OCI-LY7 (cell line): ENCODE measurements at regions not wholly inside any gene's neighbourhood (a gene's known extent, or its start where the extent isn't known, plus 50 kb on each side); places are given as distances from the start of the nearest gene placed in this dataset.

Experiments used
- EZH2phosphoT487 ChIP-seq: fragments of 200-600 bp; sonication (generic); IDR thresholded peaks from 2 replicates; pipeline ENCODE4 v1.6.1; 2018; ENCODE audit warnings: low read depth, borderline replicate concordance, mild to moderate bottlenecking, mixed run types, antibody characterized with exemption, low read length, moderate library complexity, mixed read lengths
- TF ChIP-seq, protein P1 (sequence below): fragments of 200-600 bp; sonication (generic); conservative IDR thresholded peaks from 2 replicates; pipeline ENCODE4 v1.5.1; 2014; ENCODE audit warnings: mild to moderate bottlenecking, antibody characterized with exemption, low read length, moderate library complexity, mixed read lengths

DNA sequence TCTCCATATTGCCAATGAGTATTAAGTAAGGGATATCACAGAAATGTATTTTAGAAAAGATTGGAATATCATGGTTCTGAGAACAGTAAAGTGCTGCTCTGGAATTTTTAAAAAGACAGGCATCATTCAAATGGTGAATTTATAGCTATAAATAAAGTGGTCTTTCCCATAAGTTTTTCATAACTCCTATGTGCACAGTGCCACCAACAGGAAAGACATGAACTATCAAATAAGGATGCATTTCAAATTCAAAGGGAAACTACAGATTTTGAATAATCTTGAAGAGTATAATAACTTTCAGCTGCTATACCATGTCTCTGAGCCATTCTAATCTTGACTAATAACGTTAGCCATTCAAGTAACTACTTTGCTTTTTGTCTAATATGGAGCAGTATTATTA, 456.8 kb upstream of the GJE1 start:
- TF ChIP-seq, protein P1, sequence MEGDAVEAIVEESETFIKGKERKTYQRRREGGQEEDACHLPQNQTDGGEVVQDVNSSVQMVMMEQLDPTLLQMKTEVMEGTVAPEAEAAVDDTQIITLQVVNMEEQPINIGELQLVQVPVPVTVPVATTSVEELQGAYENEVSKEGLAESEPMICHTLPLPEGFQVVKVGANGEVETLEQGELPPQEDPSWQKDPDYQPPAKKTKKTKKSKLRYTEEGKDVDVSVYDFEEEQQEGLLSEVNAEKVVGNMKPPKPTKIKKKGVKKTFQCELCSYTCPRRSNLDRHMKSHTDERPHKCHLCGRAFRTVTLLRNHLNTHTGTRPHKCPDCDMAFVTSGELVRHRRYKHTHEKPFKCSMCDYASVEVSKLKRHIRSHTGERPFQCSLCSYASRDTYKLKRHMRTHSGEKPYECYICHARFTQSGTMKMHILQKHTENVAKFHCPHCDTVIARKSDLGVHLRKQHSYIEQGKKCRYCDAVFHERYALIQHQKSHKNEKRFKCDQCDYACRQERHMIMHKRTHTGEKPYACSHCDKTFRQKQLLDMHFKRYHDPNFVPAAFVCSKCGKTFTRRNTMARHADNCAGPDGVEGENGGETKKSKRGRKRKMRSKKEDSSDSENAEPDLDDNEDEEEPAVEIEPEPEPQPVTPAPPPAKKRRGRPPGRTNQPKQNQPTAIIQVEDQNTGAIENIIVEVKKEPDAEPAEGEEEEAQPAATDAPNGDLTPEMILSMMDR: peak; percentile 44; the same call in 1 of the 2 replicates
- no peak for TF ChIP-seq EZH2phosphoT487
